WTC11 (cell line): ENCODE measurements at regions not wholly inside any gene's neighbourhood (a gene's known extent, or its start where the extent isn't known, plus 50 kb on each side); places are given as distances from the start of the nearest gene placed in this dataset.

ENCODE experiments used
- ATAC-seq: fragments of 200-7000 bp; cut with Tn5 transposase; 2 replicates; pipeline ENCODE4 v1.10.0; 2021; ENCODE audit warnings: mild to moderate bottlenecking, moderate library complexity
- CTCF ChIA-PET: fragments of 300-600 bp; sonication (Branson Sonifier 250); formaldehyde crosslinking; loops from one replicate; lab custom pipeline; 2021; ENCODE audit warnings: antibody characterized with exemption; lab: Charles Lee
- POLR2A ChIA-PET: fragments of 350-600 bp; sonication (Branson Sonifier 250); formaldehyde crosslinking; loops from one replicate; lab custom pipeline; 2021; ENCODE audit warnings: antibody characterized with exemption; lab: Charles Lee
- DNase-seq: peaks from one replicate; pipeline ENCODE4 v3.0.0; 2021; ENCODE audit warnings: low spot score
- H3K27ac Mint-ChIP-seq: 2 replicates; pipeline ENCODE4 v1.8.0; 2021; ENCODE audit warnings: mixed read lengths
- H3K27me3 Mint-ChIP-seq: 2 replicates; pipeline ENCODE4 v1.8.0; 2021; ENCODE audit warnings: low read depth, mild to moderate bottlenecking, moderate library complexity, mixed read lengths
- H3K36me3 Mint-ChIP-seq: 2 replicates; pipeline ENCODE4 v1.8.0; 2021; ENCODE audit warnings: mixed read lengths
- H3K4me1 Mint-ChIP-seq: 2 replicates; pipeline ENCODE4 v1.8.0; 2022; ENCODE audit warnings: mixed read lengths
- H3K4me3 Mint-ChIP-seq: 2 replicates; pipeline ENCODE4 v1.8.0; 2021; ENCODE audit warnings: mild to moderate bottlenecking, moderate library complexity, mixed read lengths
- H3K9me3 Mint-ChIP-seq: 2 replicates; pipeline ENCODE4 v1.8.0; 2021; ENCODE audit warnings: mixed read lengths
- ATF1 ChIP-seq: sonication (generic); formaldehyde crosslinking; IDR thresholded peaks from 2 replicates; pipeline ENCODE4 v1.8.1; 2023; ENCODE audit warnings: mild to moderate bottlenecking, moderate library complexity, missing genetic modification reagents
- ETV6 ChIP-seq: sonication (generic); formaldehyde crosslinking; IDR thresholded peaks from 2 replicates; pipeline ENCODE4 v1.8.1; 2022; ENCODE audit warnings: mild to moderate bottlenecking, missing genetic modification reagents
- FOXJ3 ChIP-seq: sonication (generic); formaldehyde crosslinking; IDR thresholded peaks from 2 replicates; pipeline ENCODE4 v1.9.0; 2021; ENCODE audit warnings: missing genetic modification reagents, mild to moderate bottlenecking, borderline replicate concordance
- FOXK1 ChIP-seq: sonication (generic); formaldehyde crosslinking; IDR thresholded peaks from 2 replicates; pipeline ENCODE4 v1.8.0; 2022; ENCODE audit warnings: mild to moderate bottlenecking, moderate library complexity, missing genetic modification reagents
- FOXP1 ChIP-seq: sonication (generic); formaldehyde crosslinking; IDR thresholded peaks from 2 replicates; pipeline ENCODE4 v1.8.0; 2022; ENCODE audit warnings: missing genetic modification reagents, mild to moderate bottlenecking, moderate library complexity, borderline replicate concordance
- GABPB1 ChIP-seq: sonication (generic); formaldehyde crosslinking; IDR thresholded peaks from 2 replicates; pipeline ENCODE4 v1.8.1; 2023; ENCODE audit warnings: mild to moderate bottlenecking, missing genetic modification reagents
- GTF2I ChIP-seq: fragments of 250-450 bp; sonication (Bioruptor Pico); conservative IDR thresholded peaks from 2 replicates; pipeline ENCODE4 v1.4.0; 2021; ENCODE audit warnings: mild to moderate bottlenecking
- JAZF1 ChIP-seq: fragments of 250-450 bp; sonication (Bioruptor Pico); IDR thresholded peaks from 2 replicates; pipeline ENCODE4 v1.9.0; 2021; ENCODE audit warnings: moderate library complexity, mild to moderate bottlenecking, inconsistent platforms
- KAT7 ChIP-seq: sonication (generic); formaldehyde crosslinking; IDR thresholded peaks from 2 replicates; pipeline ENCODE4 v1.8.1; 2023; ENCODE audit warnings: missing genetic modification reagents, mild to moderate bottlenecking, borderline replicate concordance
- MYBL2 ChIP-seq: sonication (generic); formaldehyde crosslinking; IDR thresholded peaks from 2 replicates; pipeline ENCODE4 v1.8.1; 2023; ENCODE audit warnings: mild to moderate bottlenecking, moderate library complexity, missing genetic modification reagents
- NFE2L1 ChIP-seq: sonication (generic); formaldehyde crosslinking; IDR thresholded peaks from 2 replicates; pipeline ENCODE4 v1.8.1; 2023; ENCODE audit warnings: missing genetic modification reagents
- OVOL2 ChIP-seq: fragments of 250-450 bp; sonication (Bioruptor Pico); IDR thresholded peaks from 2 replicates; pipeline ENCODE4 v1.9.0; 2021; ENCODE audit warnings: mild to moderate bottlenecking, borderline replicate concordance
- PRRX2 ChIP-seq: fragments of 250-450 bp; sonication (Bioruptor Pico); IDR thresholded peaks from 2 replicates; pipeline ENCODE4 v1.8.0; 2021; ENCODE audit warnings: mild to moderate bottlenecking
- RELA ChIP-seq: sonication (generic); formaldehyde crosslinking; IDR thresholded peaks from 2 replicates; pipeline ENCODE4 v1.8.1; 2022; ENCODE audit warnings: missing genetic modification reagents, mild to moderate bottlenecking, borderline replicate concordance
- RORB ChIP-seq: fragments of 250-450 bp; sonication (Bioruptor Pico); IDR thresholded peaks from 2 replicates; pipeline ENCODE4 v1.9.0; 2021; ENCODE audit warnings: mild to moderate bottlenecking
- SMAD3 ChIP-seq: sonication (generic); formaldehyde crosslinking; IDR thresholded peaks from 2 replicates; pipeline ENCODE4 v1.8.0; 2022; ENCODE audit warnings: missing genetic modification reagents, mild to moderate bottlenecking, borderline replicate concordance
- ZNF232 ChIP-seq: sonication (generic); formaldehyde crosslinking; IDR thresholded peaks from 2 replicates; pipeline ENCODE4 v1.8.0; 2022; ENCODE audit warnings: mild to moderate bottlenecking, missing genetic modification reagents
- ZNF396 ChIP-seq: fragments of 250-450 bp; sonication (Bioruptor Pico); IDR thresholded peaks from 2 replicates; pipeline ENCODE4 v1.8.0; 2021; ENCODE audit warnings: mild to moderate bottlenecking, moderate library complexity, borderline replicate concordance
- ZNF423 ChIP-seq: fragments of 250-450 bp; sonication (Bioruptor Pico); IDR thresholded peaks from 2 replicates; pipeline ENCODE4 v2.1.2; 2022; ENCODE audit warnings: mild to moderate bottlenecking, moderate library complexity
- TF ChIP-seq, protein P1 (sequence below): sonication (generic); formaldehyde crosslinking; IDR thresholded peaks from 2 replicates; pipeline ENCODE4 v1.8.0; 2023; ENCODE audit warnings: mild to moderate bottlenecking, missing genetic modification reagents
- TF ChIP-seq, protein P2 (sequence below): sonication (generic); formaldehyde crosslinking; IDR thresholded peaks from 2 replicates; pipeline ENCODE4 v1.8.1; 2022; ENCODE audit warnings: low read depth, mild to moderate bottlenecking, moderate library complexity, missing genetic modification reagents, borderline replicate concordance
- TF ChIP-seq, protein P3 (sequence below): sonication (generic); formaldehyde crosslinking; IDR thresholded peaks from 2 replicates; pipeline ENCODE4 v1.8.1; 2023; ENCODE audit warnings: mild to moderate bottlenecking, missing genetic modification reagents
- TF ChIP-seq, protein P4 (sequence below): fragments of 250-450 bp; sonication (Bioruptor Pico); IDR thresholded peaks from 2 replicates; pipeline ENCODE4 v1.8.0; 2021; ENCODE audit warnings: mild to moderate bottlenecking
- TF ChIP-seq, protein P5 (sequence below): sonication (generic); formaldehyde crosslinking; IDR thresholded peaks from 2 replicates; pipeline ENCODE4 v1.8.1; 2023; ENCODE audit warnings: mild to moderate bottlenecking, missing genetic modification reagents, moderate library complexity
- TF ChIP-seq, protein P6 (sequence below): sonication (generic); formaldehyde crosslinking; IDR thresholded peaks from 2 replicates; pipeline ENCODE4 v1.8.0; 2022; ENCODE audit warnings: mild to moderate bottlenecking, missing genetic modification reagents
- TF ChIP-seq, protein P7 (sequence below): sonication (generic); formaldehyde crosslinking; IDR thresholded peaks from 2 replicates; pipeline ENCODE4 v1.8.1; 2022; ENCODE audit warnings: low read depth, missing genetic modification reagents, borderline replicate concordance
- TF ChIP-seq, protein P8 (sequence below): fragments of 200-600 bp; IDR thresholded peaks from 2 replicates; pipeline ENCODE4 v1.8.0; 2022; ENCODE audit warnings: antibody characterized with exemption

DNA sequence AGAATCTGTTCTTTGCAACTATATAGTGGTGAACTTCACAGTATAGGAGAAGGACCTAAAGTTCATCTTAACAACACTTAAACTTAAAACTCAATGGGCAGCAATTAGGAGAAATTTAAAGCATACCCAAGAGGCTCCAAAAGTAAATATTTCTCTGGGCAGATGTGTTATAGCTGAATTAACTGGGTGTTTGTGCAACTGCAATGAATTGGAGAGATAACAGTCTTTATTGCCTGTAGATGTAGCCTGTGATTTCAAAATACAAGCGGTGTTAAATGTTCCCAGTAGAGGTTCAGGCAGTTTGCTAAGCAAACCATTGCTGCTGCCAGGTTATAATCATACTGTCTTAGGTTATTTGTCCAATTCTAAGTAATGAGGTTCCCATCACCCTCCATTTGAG lies 294.1 kb upstream of the MTNR1B start:
- no peaks in the 10 kb centered on the region for H3K27me3 Mint-ChIP-seq
- TF ChIP-seq FOXP1 (CRISPR knock-in tag) = no peak
- no peak for TF ChIP-seq KAT7 (CRISPR knock-in tag)
- TF ChIP-seq, protein P1, sequence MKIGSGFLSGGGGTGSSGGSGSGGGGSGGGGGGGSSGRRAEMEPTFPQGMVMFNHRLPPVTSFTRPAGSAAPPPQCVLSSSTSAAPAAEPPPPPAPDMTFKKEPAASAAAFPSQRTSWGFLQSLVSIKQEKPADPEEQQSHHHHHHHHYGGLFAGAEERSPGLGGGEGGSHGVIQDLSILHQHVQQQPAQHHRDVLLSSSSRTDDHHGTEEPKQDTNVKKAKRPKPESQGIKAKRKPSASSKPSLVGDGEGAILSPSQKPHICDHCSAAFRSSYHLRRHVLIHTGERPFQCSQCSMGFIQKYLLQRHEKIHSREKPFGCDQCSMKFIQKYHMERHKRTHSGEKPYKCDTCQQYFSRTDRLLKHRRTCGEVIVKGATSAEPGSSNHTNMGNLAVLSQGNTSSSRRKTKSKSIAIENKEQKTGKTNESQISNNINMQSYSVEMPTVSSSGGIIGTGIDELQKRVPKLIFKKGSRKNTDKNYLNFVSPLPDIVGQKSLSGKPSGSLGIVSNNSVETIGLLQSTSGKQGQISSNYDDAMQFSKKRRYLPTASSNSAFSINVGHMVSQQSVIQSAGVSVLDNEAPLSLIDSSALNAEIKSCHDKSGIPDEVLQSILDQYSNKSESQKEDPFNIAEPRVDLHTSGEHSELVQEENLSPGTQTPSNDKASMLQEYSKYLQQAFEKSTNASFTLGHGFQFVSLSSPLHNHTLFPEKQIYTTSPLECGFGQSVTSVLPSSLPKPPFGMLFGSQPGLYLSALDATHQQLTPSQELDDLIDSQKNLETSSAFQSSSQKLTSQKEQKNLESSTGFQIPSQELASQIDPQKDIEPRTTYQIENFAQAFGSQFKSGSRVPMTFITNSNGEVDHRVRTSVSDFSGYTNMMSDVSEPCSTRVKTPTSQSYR (CRISPR knock-in tag) = no peak
- TF ChIP-seq ZNF423 = no peak
- no peak for TF ChIP-seq SMAD3
- TF ChIP-seq GTF2I = no peak
- TF ChIP-seq ETV6 (CRISPR knock-in tag) = no peak
- TF ChIP-seq, protein P2, sequence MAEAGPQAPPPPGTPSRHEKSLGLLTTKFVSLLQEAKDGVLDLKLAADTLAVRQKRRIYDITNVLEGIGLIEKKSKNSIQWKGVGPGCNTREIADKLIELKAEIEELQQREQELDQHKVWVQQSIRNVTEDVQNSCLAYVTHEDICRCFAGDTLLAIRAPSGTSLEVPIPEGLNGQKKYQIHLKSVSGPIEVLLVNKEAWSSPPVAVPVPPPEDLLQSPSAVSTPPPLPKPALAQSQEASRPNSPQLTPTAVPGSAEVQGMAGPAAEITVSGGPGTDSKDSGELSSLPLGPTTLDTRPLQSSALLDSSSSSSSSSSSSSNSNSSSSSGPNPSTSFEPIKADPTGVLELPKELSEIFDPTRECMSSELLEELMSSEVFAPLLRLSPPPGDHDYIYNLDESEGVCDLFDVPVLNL (CRISPR knock-in tag) = no peak
- TF ChIP-seq, protein P3, sequence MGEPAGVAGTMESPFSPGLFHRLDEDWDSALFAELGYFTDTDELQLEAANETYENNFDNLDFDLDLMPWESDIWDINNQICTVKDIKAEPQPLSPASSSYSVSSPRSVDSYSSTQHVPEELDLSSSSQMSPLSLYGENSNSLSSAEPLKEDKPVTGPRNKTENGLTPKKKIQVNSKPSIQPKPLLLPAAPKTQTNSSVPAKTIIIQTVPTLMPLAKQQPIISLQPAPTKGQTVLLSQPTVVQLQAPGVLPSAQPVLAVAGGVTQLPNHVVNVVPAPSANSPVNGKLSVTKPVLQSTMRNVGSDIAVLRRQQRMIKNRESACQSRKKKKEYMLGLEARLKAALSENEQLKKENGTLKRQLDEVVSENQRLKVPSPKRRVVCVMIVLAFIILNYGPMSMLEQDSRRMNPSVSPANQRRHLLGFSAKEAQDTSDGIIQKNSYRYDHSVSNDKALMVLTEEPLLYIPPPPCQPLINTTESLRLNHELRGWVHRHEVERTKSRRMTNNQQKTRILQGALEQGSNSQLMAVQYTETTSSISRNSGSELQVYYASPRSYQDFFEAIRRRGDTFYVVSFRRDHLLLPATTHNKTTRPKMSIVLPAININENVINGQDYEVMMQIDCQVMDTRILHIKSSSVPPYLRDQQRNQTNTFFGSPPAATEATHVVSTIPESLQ = no peak
- TF ChIP-seq OVOL2 (CRISPR knock-in tag) = no peak
- TF ChIP-seq GABPB1 = no peak
- no peak for TF ChIP-seq MYBL2
- TF ChIP-seq RELA = no peak
- no peak for TF ChIP-seq FOXK1
- TF ChIP-seq, protein P4, sequence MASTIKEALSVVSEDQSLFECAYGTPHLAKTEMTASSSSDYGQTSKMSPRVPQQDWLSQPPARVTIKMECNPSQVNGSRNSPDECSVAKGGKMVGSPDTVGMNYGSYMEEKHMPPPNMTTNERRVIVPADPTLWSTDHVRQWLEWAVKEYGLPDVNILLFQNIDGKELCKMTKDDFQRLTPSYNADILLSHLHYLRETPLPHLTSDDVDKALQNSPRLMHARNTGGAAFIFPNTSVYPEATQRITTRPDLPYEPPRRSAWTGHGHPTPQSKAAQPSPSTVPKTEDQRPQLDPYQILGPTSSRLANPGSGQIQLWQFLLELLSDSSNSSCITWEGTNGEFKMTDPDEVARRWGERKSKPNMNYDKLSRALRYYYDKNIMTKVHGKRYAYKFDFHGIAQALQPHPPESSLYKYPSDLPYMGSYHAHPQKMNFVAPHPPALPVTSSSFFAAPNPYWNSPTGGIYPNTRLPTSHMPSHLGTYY (CRISPR knock-in tag) = no peak
- TF ChIP-seq ATF1 (CRISPR knock-in tag) = no peak
- no peak for TF ChIP-seq PRRX2 (CRISPR knock-in tag)
- no peak for TF ChIP-seq NFE2L1
- peaks cover 16% of the 10 kb centered on the region for H3K9me3 Mint-ChIP-seq
- no peak overlapping the region for H3K27ac Mint-ChIP-seq
- peaks cover 11% of the 10 kb centered on the region for H3K36me3 Mint-ChIP-seq
- POLR2A ChIA-PET = no interaction called here
- CTCF ChIA-PET = no interaction called here
- ATAC-seq = no peak
- DNase-seq = no peak
- peaks cover 3% of the 10 kb centered on the region for H3K4me1 Mint-ChIP-seq
- H3K4me3 Mint-ChIP-seq = no peak overlapping the region

DNA sequence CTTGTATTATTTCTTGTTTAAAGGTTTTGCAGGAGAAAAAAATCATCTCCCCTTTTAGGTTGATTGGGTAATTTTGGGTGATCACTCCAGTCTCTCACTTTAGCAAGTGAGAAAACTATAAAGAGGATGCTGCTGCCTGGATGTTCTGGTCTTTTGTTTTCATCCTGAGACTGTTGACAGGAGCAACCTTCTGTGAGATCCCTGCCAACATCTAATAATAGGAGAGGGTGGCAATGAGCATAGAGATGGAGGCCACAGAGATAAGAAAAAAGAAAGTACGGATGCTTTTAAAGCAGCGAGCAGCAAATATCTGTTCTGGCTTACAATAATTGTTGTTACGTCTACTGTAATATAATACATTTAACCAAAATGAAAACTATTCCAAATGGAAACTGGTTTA lies 293.6 kb upstream of the MTNR1B start:
- POLR2A ChIA-PET = no interaction called here
- H3K36me3 Mint-ChIP-seq = peaks cover 11% of the 10 kb centered on the region
- H3K4me3 Mint-ChIP-seq = no peak overlapping the region
- DNase-seq (no peak), ATAC-seq (no peak)
- no peak overlapping the region for H3K27ac Mint-ChIP-seq
- H3K9me3 Mint-ChIP-seq = peaks cover 16% of the 10 kb centered on the region
- CTCF ChIA-PET = no interaction called here
- H3K27me3 Mint-ChIP-seq = no peaks in the 10 kb centered on the region
- no peaks in the 10 kb centered on the region; the same call in 1 of the 2 replicates for H3K4me1 Mint-ChIP-seq
- no peak for TF ChIP-seq FOXJ3 (CRISPR knock-in tag)
- no peak for TF ChIP-seq RORB (CRISPR knock-in tag)
- no peak for TF ChIP-seq ZNF396 (CRISPR knock-in tag)
- TF ChIP-seq, protein P5, sequence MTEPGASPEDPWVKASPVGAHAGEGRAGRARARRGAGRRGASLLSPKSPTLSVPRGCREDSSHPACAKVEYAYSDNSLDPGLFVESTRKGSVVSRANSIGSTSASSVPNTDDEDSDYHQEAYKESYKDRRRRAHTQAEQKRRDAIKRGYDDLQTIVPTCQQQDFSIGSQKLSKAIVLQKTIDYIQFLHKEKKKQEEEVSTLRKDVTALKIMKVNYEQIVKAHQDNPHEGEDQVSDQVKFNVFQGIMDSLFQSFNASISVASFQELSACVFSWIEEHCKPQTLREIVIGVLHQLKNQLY (CRISPR knock-in tag) = no peak
- TF ChIP-seq, protein P6, sequence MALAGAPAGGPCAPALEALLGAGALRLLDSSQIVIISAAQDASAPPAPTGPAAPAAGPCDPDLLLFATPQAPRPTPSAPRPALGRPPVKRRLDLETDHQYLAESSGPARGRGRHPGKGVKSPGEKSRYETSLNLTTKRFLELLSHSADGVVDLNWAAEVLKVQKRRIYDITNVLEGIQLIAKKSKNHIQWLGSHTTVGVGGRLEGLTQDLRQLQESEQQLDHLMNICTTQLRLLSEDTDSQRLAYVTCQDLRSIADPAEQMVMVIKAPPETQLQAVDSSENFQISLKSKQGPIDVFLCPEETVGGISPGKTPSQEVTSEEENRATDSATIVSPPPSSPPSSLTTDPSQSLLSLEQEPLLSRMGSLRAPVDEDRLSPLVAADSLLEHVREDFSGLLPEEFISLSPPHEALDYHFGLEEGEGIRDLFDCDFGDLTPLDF = no peak
- TF ChIP-seq JAZF1 (CRISPR knock-in tag) = no peak
- TF ChIP-seq, protein P7, sequence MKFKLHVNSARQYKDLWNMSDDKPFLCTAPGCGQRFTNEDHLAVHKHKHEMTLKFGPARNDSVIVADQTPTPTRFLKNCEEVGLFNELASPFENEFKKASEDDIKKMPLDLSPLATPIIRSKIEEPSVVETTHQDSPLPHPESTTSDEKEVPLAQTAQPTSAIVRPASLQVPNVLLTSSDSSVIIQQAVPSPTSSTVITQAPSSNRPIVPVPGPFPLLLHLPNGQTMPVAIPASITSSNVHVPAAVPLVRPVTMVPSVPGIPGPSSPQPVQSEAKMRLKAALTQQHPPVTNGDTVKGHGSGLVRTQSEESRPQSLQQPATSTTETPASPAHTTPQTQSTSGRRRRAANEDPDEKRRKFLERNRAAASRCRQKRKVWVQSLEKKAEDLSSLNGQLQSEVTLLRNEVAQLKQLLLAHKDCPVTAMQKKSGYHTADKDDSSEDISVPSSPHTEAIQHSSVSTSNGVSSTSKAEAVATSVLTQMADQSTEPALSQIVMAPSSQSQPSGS = no peak
- TF ChIP-seq ZNF423 = no peak
- TF ChIP-seq, protein P8, sequence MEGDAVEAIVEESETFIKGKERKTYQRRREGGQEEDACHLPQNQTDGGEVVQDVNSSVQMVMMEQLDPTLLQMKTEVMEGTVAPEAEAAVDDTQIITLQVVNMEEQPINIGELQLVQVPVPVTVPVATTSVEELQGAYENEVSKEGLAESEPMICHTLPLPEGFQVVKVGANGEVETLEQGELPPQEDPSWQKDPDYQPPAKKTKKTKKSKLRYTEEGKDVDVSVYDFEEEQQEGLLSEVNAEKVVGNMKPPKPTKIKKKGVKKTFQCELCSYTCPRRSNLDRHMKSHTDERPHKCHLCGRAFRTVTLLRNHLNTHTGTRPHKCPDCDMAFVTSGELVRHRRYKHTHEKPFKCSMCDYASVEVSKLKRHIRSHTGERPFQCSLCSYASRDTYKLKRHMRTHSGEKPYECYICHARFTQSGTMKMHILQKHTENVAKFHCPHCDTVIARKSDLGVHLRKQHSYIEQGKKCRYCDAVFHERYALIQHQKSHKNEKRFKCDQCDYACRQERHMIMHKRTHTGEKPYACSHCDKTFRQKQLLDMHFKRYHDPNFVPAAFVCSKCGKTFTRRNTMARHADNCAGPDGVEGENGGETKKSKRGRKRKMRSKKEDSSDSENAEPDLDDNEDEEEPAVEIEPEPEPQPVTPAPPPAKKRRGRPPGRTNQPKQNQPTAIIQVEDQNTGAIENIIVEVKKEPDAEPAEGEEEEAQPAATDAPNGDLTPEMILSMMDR = no peak
- TF ChIP-seq ZNF232 (CRISPR knock-in tag) = no peak
- TF ChIP-seq GABPB1 = no peak
